PC-3 (cell line): ENCODE measurements at regions not wholly inside any gene's neighbourhood (a gene's known extent, or its start where the extent isn't known, plus 50 kb on each side); places are given as distances from the start of the nearest gene placed in this dataset.

Experiments
- ATAC-seq: fragments of 200-7000 bp; cut with Tn5 transposase; 2 replicates; pipeline ENCODE4 v1.9.1; 2020; ENCODE audit warnings: mild to moderate bottlenecking, moderate library complexity
- BruUV-seq: library from RNA; stranded (reverse); fragments of 400-500 nt; replicated peaks from 2 replicates; lab custom pipeline; 2021; lab: Mats Ljungman, UMichigan
- CTCF ChIA-PET: fragments of 300-600 bp; sonication (Branson Sonifier 250); formaldehyde crosslinking; loops from one replicate; lab custom pipeline; 2022; ENCODE audit warnings: antibody characterized with exemption; lab: Charles Lee
- POLR2A ChIA-PET: fragments of 300-600 bp; sonication (Branson Sonifier 250); formaldehyde crosslinking; loops from one replicate; lab custom pipeline; 2022; ENCODE audit warnings: antibody characterized with exemption; ENCODE audit not compliant: unreplicated experiment; lab: Charles Lee
- DNase-seq: peaks from one replicate; pipeline ENCODE4 v3.0.0-alpha.2; 2015
- H2AFZ ChIP-seq: fragments of 300-600 bp; sonication (generic); 2 replicates; pipeline ENCODE4 v1.6.0; 2016; ENCODE audit warnings: antibody characterized with exemption, low read length
- H3F3A ChIP-seq: fragments of 300-600 bp; sonication (generic); one replicate; pipeline ENCODE4 v1.6.0; 2017; ENCODE audit warnings: antibody characterized with exemption, low read length, control low read depth, mild to moderate bottlenecking; ENCODE audit not compliant: unreplicated experiment
- H3K27ac ChIP-seq: fragments of 300-600 bp; sonication (generic); 2 replicates; pipeline ENCODE4 v1.5.1; 2016; ENCODE audit warnings: mild to moderate bottlenecking, low read length
- H3K27me3 ChIP-seq: fragments of 300-600 bp; sonication (generic); 2 replicates; pipeline ENCODE4 v1.6.1; 2016; ENCODE audit warnings: low read length, mixed read lengths
- H3K36me3 ChIP-seq: fragments of 300-600 bp; sonication (generic); 2 replicates; pipeline ENCODE4 v1.6.1; 2016; ENCODE audit warnings: low read depth, mixed run types, low read length, mixed read lengths
- H3K4me1 ChIP-seq: fragments of 300-600 bp; sonication (generic); 2 replicates; pipeline ENCODE4 v1.5.1; 2016; ENCODE audit warnings: low read length; ENCODE audit not compliant: insufficient read depth
- H3K4me2 ChIP-seq: fragments of 300-600 bp; sonication (generic); 2 replicates; pipeline ENCODE4 v1.6.0; 2016; ENCODE audit warnings: low read length
- H3K4me3 ChIP-seq: fragments of 300-600 bp; sonication (generic); 2 replicates; pipeline ENCODE4 v1.5.1; 2016; ENCODE audit warnings: mild to moderate bottlenecking, low read length, mixed read lengths
- H3K79me2 ChIP-seq: fragments of 300-600 bp; sonication (generic); 2 replicates; pipeline ENCODE4 v1.6.1; 2017; ENCODE audit warnings: low read length, mixed read lengths
- H3K9ac ChIP-seq: fragments of 300-600 bp; sonication (generic); 2 replicates; pipeline ENCODE4 v1.6.0; 2016; ENCODE audit warnings: mild to moderate bottlenecking, low read length
- H3K9me2 ChIP-seq: fragments of 300-600 bp; sonication (generic); replicated peaks from 2 replicates; pipeline ENCODE4 v1.6.1; 2016; ENCODE audit warnings: mixed run types, low read length, mixed read lengths
- H3K9me3 ChIP-seq: fragments of 300-600 bp; sonication (generic); 2 replicates; pipeline ENCODE4 v1.6.1; 2016; ENCODE audit warnings: low read length, mixed read lengths
- H4K20me1 ChIP-seq: fragments of 300-600 bp; sonication (generic); 2 replicates; pipeline ENCODE4 v1.6.1; 2016; ENCODE audit warnings: low read length, mixed read lengths
- CTCF ChIP-seq: fragments of 300-600 bp; sonication (generic); conservative IDR thresholded peaks from 2 replicates; pipeline ENCODE4 v1.5.1; 2017; ENCODE audit warnings: antibody characterized with exemption, low read depth, mild to moderate bottlenecking, low read length
- EZH2 ChIP-seq: fragments of 300-600 bp; sonication (generic); IDR thresholded peaks from one replicate; pipeline ENCODE4 v1.6.1; 2017; ENCODE audit warnings: antibody characterized with exemption, mild to moderate bottlenecking, low read length; ENCODE audit not compliant: unreplicated experiment
- EZH2phosphoT487 ChIP-seq: fragments of 300-600 bp; sonication (generic); IDR thresholded peaks from 2 replicates; pipeline ENCODE4 v1.6.1; 2018; ENCODE audit warnings: mild to moderate bottlenecking, antibody characterized with exemption, low read length, borderline replicate concordance
- intact Hi-C: fragments of 100-400 bp; cut with micrococcal nuclease; formaldehyde crosslinking; loops from 2 replicates; pipeline ENCODE4 v1.9.0; 2023

GRCh38 chr11:112881461-112881860, 79.8 kb upstream of the NCAM1 start:
- H3K4me3 ChIP-seq: no peak overlapping the region
- H3K27me3 ChIP-seq: peaks cover 2% of the 10 kb centered on the region; the same call in 1 of the 2 replicates
- DNase-seq (no peak), ATAC-seq (no peak)
- POLR2A ChIA-PET: no interaction called here
- no peaks in the 10 kb centered on the region for H3K9me2 ChIP-seq
- H3K9me3 ChIP-seq: no peaks in the 10 kb centered on the region
- CTCF ChIA-PET: no interaction called here
- TF ChIP-seq EZH2phosphoT487 (no peak), CTCF (no peak), EZH2 (no peak)
- H3K4me1 ChIP-seq: no peaks in the 10 kb centered on the region
- intact Hi-C loops: no loop called here
- no TSS peak for BruUV-seq
- H3K79me2 ChIP-seq: no peaks in the 10 kb centered on the region
- no peak overlapping the region for H3K27ac ChIP-seq
- no peak overlapping the region for H3K9ac ChIP-seq
- no peak overlapping the region for H2AFZ ChIP-seq
- no peak overlapping the region for H3K4me2 ChIP-seq
- H4K20me1 ChIP-seq: no peaks in the 10 kb centered on the region
- H3K36me3 ChIP-seq: no peaks in the 10 kb centered on the region
- H3F3A ChIP-seq: no peaks in the 10 kb centered on the region

GRCh38 chr11:112882494-112883381, 78.5 kb upstream of the NCAM1 start:
- no peak overlapping the region for H2AFZ ChIP-seq
- no peaks in the 10 kb centered on the region for H4K20me1 ChIP-seq
- H3K9me2 ChIP-seq: no peaks in the 10 kb centered on the region
- no peaks in the 10 kb centered on the region; the same call in 1 of the 2 replicates for H3K27me3 ChIP-seq
- ChIA-PET POLR2A (no interaction called here), CTCF (no interaction called here)
- DNase-seq: no peak
- intact Hi-C loops: no loop called here
- H3K4me2 ChIP-seq: no peak overlapping the region
- H3K79me2 ChIP-seq: no peaks in the 10 kb centered on the region
- no peak for ATAC-seq
- TF ChIP-seq CTCF (no peak), EZH2 (no peak), EZH2phosphoT487 (no peak)
- no peaks in the 10 kb centered on the region for H3K9me3 ChIP-seq
- no peak overlapping the region for H3K4me3 ChIP-seq
- no peaks in the 10 kb centered on the region for H3K36me3 ChIP-seq
- no peak overlapping the region for H3K9ac ChIP-seq
- H3F3A ChIP-seq: no peaks in the 10 kb centered on the region
- no peak overlapping the region for H3K27ac ChIP-seq
- BruUV-seq: no TSS peak
- H3K4me1 ChIP-seq: no peaks in the 10 kb centered on the region
